HCT116 (cell line): ENCODE measurements at regions not wholly inside any gene's neighbourhood (a gene's known extent, or its start where the extent isn't known, plus 50 kb on each side); places are given as distances from the start of the nearest gene placed in this dataset.

ENCODE experiments used
- ATF3 ChIP-seq: IDR thresholded peaks from 2 replicates; pipeline ENCODE4 v1.6.1; 2012
- EZH2 ChIP-seq: fragments of 200-600 bp; sonication (generic); IDR thresholded peaks from 2 replicates; pipeline ENCODE4 v1.6.1; 2017; ENCODE audit warnings: antibody characterized with exemption, mixed run types
- POLR2AphosphoS5 ChIP-seq: IDR thresholded peaks from 2 replicates; pipeline ENCODE4 v1.6.1; 2011; ENCODE audit warnings: mild to moderate bottlenecking, low read depth, low read length, moderate library complexity
- RAD21 ChIP-seq: IDR thresholded peaks from 2 replicates; pipeline ENCODE4 v1.6.1; 2012; ENCODE audit warnings: low read depth, mild to moderate bottlenecking
- TF ChIP-seq, protein P1 (sequence below), 3 experiments: fragments of 200-600 bp in 1 of 3; sonication (generic) in 1 of 3; IDR thresholded peaks in 2 of 3; conservative IDR thresholded peaks in 1 of 3; 2 replicates each; pipeline ENCODE4 v1.5.1; 2012 to 2017; ENCODE audit warnings: low read depth in 2 of 3, low read length in 2 of 3, antibody characterized with exemption in 1 of 3, borderline replicate concordance in 1 of 3, control low read depth in 1 of 3, mild to moderate bottlenecking in 1 of 3, mixed read lengths in 1 of 3, mixed run types in 1 of 3, moderate library complexity in 1 of 3; ENCODE audit not compliant: insufficient read depth in 1 of 3

DNA sequence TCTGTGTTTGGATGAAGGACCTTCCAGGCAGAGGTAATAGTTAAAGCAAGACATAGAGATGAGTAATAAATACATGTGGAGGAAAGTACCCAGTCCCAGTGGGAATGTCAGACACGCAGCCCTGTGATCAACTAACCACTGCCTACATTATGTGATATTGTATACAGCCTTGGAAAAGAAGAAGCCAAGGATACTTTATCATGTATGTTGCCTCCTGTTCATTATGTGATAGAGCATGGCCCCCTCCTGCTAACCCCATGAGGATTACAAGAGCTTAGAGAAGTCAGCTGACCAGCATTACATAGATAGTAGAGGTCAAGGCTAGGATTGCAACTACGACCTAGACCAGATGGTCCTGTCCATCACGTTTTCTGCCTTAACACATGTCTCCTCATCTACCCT lies 497.0 kb upstream of the TNC start:
- TF ChIP-seq, protein P1, sequence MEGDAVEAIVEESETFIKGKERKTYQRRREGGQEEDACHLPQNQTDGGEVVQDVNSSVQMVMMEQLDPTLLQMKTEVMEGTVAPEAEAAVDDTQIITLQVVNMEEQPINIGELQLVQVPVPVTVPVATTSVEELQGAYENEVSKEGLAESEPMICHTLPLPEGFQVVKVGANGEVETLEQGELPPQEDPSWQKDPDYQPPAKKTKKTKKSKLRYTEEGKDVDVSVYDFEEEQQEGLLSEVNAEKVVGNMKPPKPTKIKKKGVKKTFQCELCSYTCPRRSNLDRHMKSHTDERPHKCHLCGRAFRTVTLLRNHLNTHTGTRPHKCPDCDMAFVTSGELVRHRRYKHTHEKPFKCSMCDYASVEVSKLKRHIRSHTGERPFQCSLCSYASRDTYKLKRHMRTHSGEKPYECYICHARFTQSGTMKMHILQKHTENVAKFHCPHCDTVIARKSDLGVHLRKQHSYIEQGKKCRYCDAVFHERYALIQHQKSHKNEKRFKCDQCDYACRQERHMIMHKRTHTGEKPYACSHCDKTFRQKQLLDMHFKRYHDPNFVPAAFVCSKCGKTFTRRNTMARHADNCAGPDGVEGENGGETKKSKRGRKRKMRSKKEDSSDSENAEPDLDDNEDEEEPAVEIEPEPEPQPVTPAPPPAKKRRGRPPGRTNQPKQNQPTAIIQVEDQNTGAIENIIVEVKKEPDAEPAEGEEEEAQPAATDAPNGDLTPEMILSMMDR (IDR thresholded peaks at IDR 0.05 in 2 of 3, conservative IDR thresholded peaks at IDR 0.05 in 1 of 3; ENCODE audit: borderline replicate concordance in 1 of 3, insufficient read depth in 1 of 3, low read depth in 2 of 3, low read length in 2 of 3) = no peak
- no peak for TF ChIP-seq ATF3
- TF ChIP-seq EZH2 = no peak
- no peak for TF ChIP-seq RAD21
- TF ChIP-seq POLR2AphosphoS5 = no peak
